Esophagus squamous epithelium (tissue), 5 donors: ENCODE measurements at regions not wholly inside any gene's neighbourhood (a gene's known extent, or its start where the extent isn't known, plus 50 kb on each side); places are given as distances from the start of the nearest gene placed in this dataset.

Experiments
- DNase-seq: peaks from one replicate; lab custom pipeline; 2025; lab: John Stamatoyannopoulos, UW
- H3K27ac ChIP-seq, 4 donors: fragments of 200-600 bp; sonication (generic); one replicate each; pipeline ENCODE4 v1.5.1; 2016 to 2019; ENCODE audit warnings: mild to moderate bottlenecking in 1 of 4
- H3K27me3 ChIP-seq, 4 donors: fragments of 200-600 bp; sonication (generic); 1 replicate in 3 of 4; 2 replicates in 1 of 4; pipeline versions ENCODE4 v1.5.1 to v1.6.0; 2017 to 2021; ENCODE audit warnings: antibody characterized with exemption in 1 of 4
- H3K36me3 ChIP-seq, 3 donors: fragments of 200-600 bp; sonication (generic); one replicate each; pipeline ENCODE4 v1.5.1; 2016 to 2019
- H3K4me1 ChIP-seq, 3 donors: fragments of 200-600 bp; sonication (generic); one replicate each; pipeline ENCODE4 v1.5.1; 2017 to 2019
- H3K4me3 ChIP-seq, 4 donors: fragments of 200-600 bp; sonication (generic); 1 replicate in 3 of 4; 2 replicates in 1 of 4; pipeline ENCODE4 v1.5.1; 2016 to 2019; ENCODE audit warnings: mild to moderate bottlenecking in 2 of 4, moderate library complexity in 1 of 4
- H3K9me3 ChIP-seq, 3 donors: fragments of 200-600 bp; sonication (generic); one replicate each; pipeline ENCODE4 v1.5.1; 2016 to 2019
- POLR2A ChIP-seq, 4 donors: fragments of 450-650 bp; IDR thresholded peaks; one replicate each; pipeline ENCODE4 v1.6.1; 2017; ENCODE audit warnings: antibody characterized with exemption in 4 of 4, mild to moderate bottlenecking in 4 of 4, moderate library complexity in 3 of 4
- WGBS, 2 donors: methylation state at CpG; one replicate each; pipeline ENCODE4 v1.1.5; 2018; 5-methylcytosine and 5-hydroxymethylcytosine counted together
- intact Hi-C: fragments of 100-400 bp; cut with DNase I; formaldehyde crosslinking; loops from one replicate; pipeline ENCODE4 v1.15.0; 2022
- TF ChIP-seq, protein P1 (sequence below), 6 experiments: fragments of 450-650 bp in 4 of 6; fragments of 200-600 bp in 2 of 6; sonication (generic) in 2 of 6; IDR thresholded peaks; one replicate each; pipeline ENCODE4 v1.5.1; 2016 to 2019; ENCODE audit warnings: antibody characterized with exemption in 6 of 6, mild to moderate bottlenecking in 4 of 6, moderate library complexity in 4 of 6
- donor health status: DM: yes; HTN: yes; CAD: no.

DNA sequence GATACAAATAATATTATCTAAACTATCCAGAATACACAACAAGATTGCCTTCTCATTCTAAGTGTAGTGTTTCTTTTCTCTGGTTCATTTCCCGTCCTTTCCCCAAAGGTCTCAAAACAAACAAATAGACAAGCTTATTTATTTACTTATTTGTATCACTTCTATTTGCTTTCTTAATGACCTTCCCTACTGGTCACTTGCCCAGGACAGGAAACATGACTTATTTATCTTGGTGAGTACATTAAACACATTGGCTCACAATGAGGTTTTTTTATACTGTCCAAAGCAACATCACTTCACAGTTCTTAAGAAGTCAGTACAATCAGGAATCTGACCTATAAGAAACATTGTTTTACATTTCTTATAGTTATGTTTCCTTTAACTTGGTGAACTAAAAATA lies 123.3 kb upstream of the KYNU start:
- 65 to 87% methylated on average over 1 of the region's 1 CpG for WGBS, 2 donors
- H3K27ac ChIP-seq, result no peak overlapping the region
- H3K4me1 ChIP-seq, result no peaks in the 10 kb centered on the region
- H3K36me3 ChIP-seq, result no peaks in the 10 kb centered on the region
- no peak for DNase-seq
- H3K4me3 ChIP-seq, result no peak overlapping the region
- TF ChIP-seq, protein P1, sequence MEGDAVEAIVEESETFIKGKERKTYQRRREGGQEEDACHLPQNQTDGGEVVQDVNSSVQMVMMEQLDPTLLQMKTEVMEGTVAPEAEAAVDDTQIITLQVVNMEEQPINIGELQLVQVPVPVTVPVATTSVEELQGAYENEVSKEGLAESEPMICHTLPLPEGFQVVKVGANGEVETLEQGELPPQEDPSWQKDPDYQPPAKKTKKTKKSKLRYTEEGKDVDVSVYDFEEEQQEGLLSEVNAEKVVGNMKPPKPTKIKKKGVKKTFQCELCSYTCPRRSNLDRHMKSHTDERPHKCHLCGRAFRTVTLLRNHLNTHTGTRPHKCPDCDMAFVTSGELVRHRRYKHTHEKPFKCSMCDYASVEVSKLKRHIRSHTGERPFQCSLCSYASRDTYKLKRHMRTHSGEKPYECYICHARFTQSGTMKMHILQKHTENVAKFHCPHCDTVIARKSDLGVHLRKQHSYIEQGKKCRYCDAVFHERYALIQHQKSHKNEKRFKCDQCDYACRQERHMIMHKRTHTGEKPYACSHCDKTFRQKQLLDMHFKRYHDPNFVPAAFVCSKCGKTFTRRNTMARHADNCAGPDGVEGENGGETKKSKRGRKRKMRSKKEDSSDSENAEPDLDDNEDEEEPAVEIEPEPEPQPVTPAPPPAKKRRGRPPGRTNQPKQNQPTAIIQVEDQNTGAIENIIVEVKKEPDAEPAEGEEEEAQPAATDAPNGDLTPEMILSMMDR (IDR thresholded peaks at IDR 0.05), result no peak
- TF ChIP-seq POLR2A (IDR thresholded peaks at IDR 0.05), result no peak
- intact Hi-C loops, result no loop called here
- no peaks in the 10 kb centered on the region for H3K27me3 ChIP-seq
- no peaks in the 10 kb centered on the region for H3K9me3 ChIP-seq

DNA sequence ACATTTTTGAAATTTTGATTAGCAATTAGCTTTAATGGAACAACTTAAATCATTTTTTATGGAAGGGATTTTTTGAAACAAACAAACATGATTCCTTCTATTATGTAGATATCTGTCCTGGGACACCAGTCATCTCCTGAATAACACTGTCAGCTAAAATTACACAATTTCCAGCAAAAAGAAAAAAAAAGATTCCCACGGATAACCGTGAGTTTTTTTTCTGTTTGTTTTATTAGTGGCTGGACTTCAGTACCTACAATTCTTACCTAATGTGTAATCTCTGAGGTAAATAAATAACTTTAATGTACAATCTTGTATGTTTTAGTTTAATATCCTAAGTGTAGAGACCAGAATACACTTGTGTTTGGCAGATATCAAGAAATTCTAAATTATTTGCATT lies 126.6 kb upstream of the KYNU start:
- Histone ChIP-seq H3K36me3 (no peaks in the 10 kb centered on the region), H3K4me1 (no peaks in the 10 kb centered on the region), H3K9me3 (no peaks in the 10 kb centered on the region), H3K27ac (no peak overlapping the region), H3K27me3 (no peaks in the 10 kb centered on the region), H3K4me3 (no peak overlapping the region)
- TF ChIP-seq POLR2A (IDR thresholded peaks at IDR 0.05), result no peak
- TF ChIP-seq, protein P1 (IDR thresholded peaks at IDR 0.05), result no peak
- intact Hi-C loops, result no loop called here
- 56 to 57% methylated on average over 2 of the region's 2 CpGs for WGBS, 2 donors
- DNase-seq, result no peak

DNA sequence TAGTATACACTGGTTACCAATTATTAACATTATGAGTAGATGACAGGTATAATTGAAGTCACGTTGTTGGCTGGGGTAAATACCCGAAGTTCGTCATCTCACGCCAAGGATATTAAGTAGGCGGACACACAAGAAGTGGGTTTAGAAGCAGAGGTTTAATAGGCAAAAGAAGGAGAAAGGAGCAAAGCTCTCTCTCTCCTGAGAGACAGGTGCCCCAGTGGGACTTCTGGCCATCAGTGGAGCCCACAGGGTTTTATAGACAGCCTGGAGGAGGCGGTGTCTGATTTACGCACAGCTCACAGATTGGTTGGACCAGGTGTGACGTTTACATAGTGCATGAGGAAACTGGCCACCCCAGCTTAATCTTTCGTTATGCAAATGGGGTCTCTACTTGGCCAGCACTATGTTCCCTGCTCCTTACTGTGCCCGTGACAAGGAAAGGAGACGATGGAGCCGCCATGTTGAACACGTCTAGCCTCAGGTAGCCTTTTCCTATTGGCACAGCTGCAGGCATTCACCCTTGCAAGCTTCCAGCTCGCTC lies 128.8 kb upstream of the KYNU start:
- Histone ChIP-seq H3K27me3 (no peaks in the 10 kb centered on the region), H3K4me3 (no peak overlapping the region), H3K4me1 (no peaks in the 10 kb centered on the region), H3K27ac (no peak overlapping the region), H3K36me3 (no peaks in the 10 kb centered on the region), H3K9me3 (no peaks in the 10 kb centered on the region)
- no peak for DNase-seq
- intact Hi-C loops, result no loop called here
- 92 to 93% methylated on average over 14 of the region's 14 CpGs for WGBS, 2 donors
- TF ChIP-seq, protein P1 (IDR thresholded peaks at IDR 0.05), result no peak
- TF ChIP-seq POLR2A (IDR thresholded peaks at IDR 0.05), result no peak

- Histone ChIP-seq H3K4me1 (no peaks in the 10 kb centered on the region), H3K27ac (no peak overlapping the region), H3K9me3 (no peaks in the 10 kb centered on the region), H3K27me3 (no peaks in the 10 kb centered on the region), H3K36me3 (no peaks in the 10 kb centered on the region), H3K4me3 (no peak overlapping the region)
- DNase-seq, result no peak
- TF ChIP-seq, protein P1 (IDR thresholded peaks at IDR 0.05), result no peak
- TF ChIP-seq POLR2A (IDR thresholded peaks at IDR 0.05), result no peak
- intact Hi-C loops, result no loop called here
- 15 to 19% methylated on average over 4 of the region's 4 CpGs for WGBS, 2 donors
Measured at GRCh38 chr2:142745691-142746090, 131.8 kb upstream of the KYNU start.

DNA sequence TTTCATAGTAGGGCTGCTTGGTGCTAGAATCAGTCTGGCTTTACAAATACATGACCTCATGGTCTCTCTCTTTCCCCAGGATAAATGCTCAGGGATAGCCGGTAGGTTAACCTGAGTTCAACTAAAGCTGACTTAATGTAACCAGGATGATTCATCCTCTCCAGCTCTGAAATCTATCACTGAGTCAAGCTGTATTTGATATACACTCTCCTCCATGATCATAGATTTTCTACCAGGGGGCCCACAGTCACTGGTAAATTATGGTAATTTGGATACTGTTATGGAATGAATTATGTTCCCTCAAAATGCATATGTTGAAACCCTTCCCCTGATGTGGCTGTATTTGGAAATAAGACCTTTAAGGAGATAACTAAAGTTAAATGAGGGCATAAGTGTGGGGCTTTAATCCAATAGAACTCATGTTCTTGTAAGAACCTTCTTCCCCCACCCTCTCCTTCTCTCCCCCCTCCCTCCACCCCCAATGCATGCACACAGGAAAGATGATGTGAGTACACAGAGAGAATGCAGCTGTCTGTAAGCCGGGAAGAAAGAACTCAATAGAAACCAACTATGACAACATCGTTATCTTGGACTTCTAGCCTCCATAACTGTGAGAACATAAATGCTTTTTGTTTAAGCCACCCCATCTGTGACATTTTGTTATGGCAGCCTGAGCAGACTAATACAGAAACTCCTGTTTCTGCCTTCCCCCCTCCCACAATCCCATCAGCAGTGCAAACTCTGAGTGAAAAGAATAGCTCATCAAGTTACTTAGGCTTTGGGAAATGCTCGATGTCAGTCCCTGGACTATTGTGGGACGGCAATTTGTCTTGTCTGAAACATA lies 134.9 kb upstream of the KYNU start:
- Histone ChIP-seq H3K27me3 (no peaks in the 10 kb centered on the region), H3K4me3 (no peak overlapping the region), H3K4me1 (no peaks in the 10 kb centered on the region), H3K9me3 (no peaks in the 10 kb centered on the region), H3K27ac (no peak overlapping the region), H3K36me3 (no peaks in the 10 kb centered on the region)
- WGBS, 2 donors, result 65 to 74% methylated on average over 5 of the region's 5 CpGs
- no peak for DNase-seq
- TF ChIP-seq POLR2A (IDR thresholded peaks at IDR 0.05), result no peak
- TF ChIP-seq, protein P1 (IDR thresholded peaks at IDR 0.05), result no peak
- intact Hi-C loops, result no loop called here
